HS-27A (cell line): ENCODE measurements at regions not wholly inside any gene's neighbourhood (a gene's known extent, or its start where the extent isn't known, plus 50 kb on each side); places are given as distances from the start of the nearest gene placed in this dataset.

Source experiments
- DNase-seq: peaks from one replicate; pipeline ENCODE4 v3.0.0-alpha.2; 2012; ENCODE audit warnings: low read depth, missing footprints

- DNase-seq, result no peak
Measured at GRCh38 chr3:74507691-74508090, 106.8 kb downstream of the CNTN3 start.

DNA sequence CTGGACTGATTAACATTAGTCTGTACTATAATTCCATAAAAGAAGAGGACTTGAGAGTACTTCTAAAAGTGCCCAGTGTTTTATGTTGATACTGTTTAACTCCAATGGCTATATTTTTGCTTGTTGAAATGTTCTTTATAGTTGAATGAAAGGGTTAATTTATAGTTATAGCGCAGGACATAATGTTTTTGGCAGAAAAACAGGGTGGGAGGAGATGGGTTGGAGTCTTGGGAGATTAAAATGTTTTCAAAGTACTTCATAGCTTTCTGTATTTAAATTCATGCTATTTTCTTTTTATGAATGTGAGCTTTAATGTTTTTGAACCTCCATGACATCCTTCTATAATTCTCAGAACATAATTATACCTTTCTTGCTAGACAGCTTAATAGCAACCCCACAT lies 108.2 kb downstream of the CNTN3 start:
- no peak for DNase-seq

- no peak for DNase-seq
Measured at GRCh38 chr3:74501007-74501406, 113.5 kb downstream of the CNTN3 start.

DNA sequence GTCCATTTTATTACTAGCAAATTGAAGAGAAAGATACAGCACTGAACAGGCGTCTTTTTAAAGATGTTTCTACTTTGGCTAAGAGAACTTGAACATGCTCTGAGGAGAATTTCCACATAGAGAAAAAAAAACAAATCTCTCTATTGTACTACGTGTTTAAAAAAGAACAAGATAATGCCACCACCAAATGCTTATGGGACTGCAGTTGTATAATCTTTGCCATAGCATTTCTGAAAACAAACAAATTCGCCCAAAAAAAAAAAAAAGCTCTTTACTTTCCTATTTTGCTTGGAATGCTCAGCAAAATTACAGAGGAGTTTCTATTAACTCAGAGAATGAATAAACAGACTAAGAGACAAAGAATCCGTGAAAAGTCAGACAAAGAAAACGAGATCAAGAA lies 114.2 kb downstream of the CNTN3 start:
- DNase-seq, result no peak

DNA sequence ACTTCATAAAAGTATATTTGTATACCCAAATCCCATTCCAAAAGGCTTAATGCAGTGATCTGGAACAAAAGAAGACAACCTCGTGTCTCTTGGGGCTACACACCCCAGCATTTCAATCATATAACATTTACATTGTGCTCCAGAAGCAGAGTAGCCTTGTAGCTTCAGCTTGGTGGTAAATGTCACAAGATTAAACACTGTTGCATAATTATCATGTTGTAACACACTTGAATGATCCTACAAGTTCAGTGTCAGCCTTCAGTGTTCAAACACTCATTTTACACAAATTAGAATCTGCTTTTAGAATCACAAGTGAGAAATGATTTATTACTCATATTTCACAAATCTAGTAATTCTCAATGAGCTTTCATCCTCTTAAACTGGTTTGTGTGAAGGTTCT lies 122.6 kb downstream of the CNTN3 start:
- DNase-seq, result no peak

DNA sequence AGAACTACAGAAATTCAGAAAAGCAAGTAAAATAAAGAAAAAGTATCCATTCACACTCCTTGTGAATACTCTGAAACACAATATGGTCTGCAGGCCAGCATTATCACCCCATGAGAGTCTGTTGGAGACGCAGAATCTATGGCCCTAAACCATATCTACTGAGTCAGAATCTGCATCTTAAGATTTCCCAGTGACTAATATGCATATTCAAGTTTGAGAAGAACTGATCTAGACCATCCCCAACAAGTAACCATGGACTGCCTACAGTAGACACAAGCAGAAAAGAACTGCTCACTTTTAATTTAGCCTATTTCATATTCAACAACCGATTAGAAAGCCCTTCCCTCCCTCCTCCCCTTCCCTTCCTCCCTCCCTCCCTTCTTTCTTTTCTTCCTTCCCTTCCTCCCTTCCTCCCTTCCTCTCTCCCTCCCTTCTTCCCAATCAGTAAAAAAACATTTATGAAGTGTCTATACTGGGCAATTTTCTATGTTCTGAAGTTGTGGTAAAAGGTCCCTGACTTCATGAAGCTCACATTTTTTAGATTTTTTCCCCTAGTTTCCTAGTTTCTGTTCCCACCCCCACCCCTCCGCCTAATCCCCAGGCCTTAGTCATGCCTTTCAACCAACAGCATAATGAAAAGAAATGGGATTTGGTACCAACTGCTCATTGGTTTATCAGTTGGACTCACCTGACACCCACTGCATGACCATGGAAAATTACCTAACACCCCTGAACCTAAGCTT lies 125.2 kb downstream of the CNTN3 start:
- no peak for DNase-seq

- no peak for DNase-seq
Measured at GRCh38 chr3:74479915-74480314, 134.5 kb downstream of the CNTN3 start.

GRCh38 chr3:74470313-74470712 lies 144.1 kb downstream of the CNTN3 start:
- DNase-seq, result no peak

DNA sequence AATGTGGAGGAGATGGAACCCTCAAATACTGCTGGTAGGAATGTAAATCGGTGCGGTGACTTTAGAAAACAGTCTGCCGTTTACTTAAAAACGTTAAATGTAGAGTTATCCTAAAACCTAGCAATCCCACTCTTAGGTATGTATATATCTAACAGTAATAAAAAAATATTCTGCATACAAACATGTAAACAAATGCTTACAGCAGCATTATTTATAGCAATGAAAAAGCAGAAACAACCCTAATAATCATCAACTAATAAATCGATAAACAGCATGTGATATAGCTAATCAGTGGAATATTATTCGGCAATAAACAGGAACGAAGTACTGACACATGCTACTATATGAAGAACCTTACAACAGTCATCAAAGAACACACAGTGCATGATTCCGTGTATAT lies 144.7 kb downstream of the CNTN3 start:
- DNase-seq, result no peak

- DNase-seq, result no peak
Measured at GRCh38 chr3:74469151-74469550, 145.3 kb downstream of the CNTN3 start.

GRCh38 chr3:74465715-74466410 lies 148.6 kb downstream of the CNTN3 start:
- no peak for DNase-seq

DNA sequence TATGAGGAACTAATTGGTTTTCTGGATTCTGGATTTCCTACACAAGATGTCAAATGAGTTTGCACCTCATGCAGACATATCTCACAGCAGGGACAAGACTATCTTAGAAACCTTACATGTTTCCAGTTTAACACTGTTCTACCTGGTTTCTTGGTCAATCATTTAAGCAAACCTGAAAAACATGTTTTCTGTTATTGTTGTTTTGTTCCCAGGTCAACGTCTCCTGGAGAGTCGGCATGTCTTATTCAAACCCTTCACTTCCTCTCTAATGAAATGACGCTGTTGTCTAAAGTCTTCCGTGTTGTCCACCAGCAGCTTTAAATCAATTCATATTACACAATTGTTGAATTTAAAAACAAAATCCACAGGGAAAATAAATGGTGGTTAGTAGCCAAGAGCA lies 150.9 kb downstream of the CNTN3 start:
- no peak for DNase-seq

GRCh38 chr3:74456166-74456565 lies 158.3 kb downstream of the CNTN3 start:
- no peak for DNase-seq

DNA sequence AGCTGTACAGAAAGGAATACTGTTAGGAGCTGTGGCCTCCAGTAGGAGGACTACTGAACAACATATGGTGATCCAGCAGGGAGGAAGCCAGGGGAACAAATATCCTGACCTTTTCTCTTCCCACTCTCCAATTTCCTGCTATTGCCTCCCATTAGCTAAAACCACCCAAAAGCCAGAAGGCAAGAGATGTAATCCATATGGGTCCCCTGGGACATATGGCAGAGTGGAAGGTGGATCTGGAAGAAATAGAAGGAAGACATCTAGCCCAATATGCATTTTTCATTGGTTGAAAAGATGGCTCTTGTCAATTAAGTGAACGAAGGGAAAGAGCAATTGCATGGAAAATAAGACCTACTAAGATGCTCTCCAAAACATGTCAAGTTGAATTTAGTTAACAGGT lies 167.2 kb downstream of the CNTN3 start:
- DNase-seq, result no peak

- DNase-seq, result no peak
Measured at GRCh38 chr3:74445541-74445940, 168.9 kb downstream of the CNTN3 start.

GRCh38 chr3:74443102-74443501 lies 171.4 kb downstream of the CNTN3 start:
- no peak for DNase-seq

DNA sequence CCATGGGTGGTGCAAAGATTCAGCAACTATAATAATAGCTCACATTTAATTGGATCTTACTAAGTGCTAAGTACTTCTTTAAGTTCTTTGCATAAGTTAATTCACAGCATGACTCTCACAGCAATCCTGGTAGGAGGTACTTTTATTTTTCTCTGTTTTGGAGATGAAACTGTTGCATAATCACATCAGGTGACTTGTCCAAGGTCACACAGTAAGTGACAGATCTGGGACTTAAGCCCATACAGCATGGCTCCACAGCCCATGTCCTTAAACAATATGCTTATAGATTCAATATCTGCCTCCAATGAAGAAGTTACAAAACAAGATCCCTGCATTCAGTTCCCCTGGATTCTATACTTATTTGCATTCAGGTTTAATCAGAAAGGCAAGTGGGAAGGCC lies 171.8 kb downstream of the CNTN3 start:
- no peak for DNase-seq

DNA sequence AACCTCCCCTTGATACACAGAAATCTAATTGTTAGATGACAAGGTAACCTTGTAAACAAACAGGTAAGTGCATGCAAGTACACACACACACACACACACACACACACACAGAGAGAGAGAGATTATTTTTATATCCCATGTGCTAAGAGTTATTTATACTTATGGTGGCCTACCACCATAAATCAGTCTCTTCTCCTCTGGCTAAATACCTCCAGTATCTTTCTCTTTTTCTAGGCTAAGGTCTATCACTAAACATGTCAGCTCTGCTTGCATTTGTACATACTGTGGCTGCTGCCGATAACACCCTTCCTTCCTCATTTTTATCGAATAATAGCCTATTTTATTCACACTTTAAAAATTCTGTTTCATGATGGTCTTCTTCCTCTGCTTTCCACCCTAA lies 172.4 kb downstream of the CNTN3 start:
- DNase-seq, result no peak

GRCh38 chr3:74436184-74436583 lies 178.3 kb downstream of the CNTN3 start:
- DNase-seq, result no peak

DNA sequence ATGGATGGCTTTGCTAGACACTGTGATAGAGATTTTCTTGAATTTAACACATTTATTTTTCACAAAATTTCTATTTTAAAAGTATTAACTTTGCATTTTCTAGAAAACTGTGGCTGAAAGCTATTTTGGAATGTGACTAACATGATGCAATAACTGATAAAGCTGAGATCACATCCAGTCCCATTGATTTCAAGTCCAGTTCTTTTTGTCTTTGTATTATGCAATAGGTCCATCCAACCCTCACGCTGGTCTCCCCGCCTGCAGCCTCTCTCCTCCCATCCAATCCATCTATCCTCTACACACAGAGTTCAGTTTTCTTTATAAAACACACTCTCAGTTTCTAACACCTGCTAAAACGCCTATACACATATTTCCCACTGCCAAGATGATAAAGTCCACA lies 178.8 kb downstream of the CNTN3 start:
- no peak for DNase-seq

DNA sequence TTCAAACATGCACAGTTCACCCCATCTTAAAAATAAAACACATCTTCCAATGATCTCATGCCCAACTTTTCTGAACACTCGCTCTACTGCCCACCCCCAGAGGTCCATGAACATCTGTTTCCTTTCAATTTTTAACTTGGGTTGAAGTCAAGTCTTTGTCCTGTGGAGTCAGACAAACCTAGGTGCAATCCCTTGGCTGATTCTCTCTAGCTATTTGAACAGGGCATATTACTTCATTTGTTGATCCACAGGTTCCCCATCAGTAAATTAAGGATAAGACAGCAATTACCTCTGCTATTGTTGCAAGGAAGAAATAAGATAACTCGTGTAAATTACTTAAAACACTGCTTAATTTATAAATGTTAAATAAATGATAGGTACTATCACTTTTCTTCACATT lies 180.1 kb downstream of the CNTN3 start:
- no peak for DNase-seq

GRCh38 chr3:74426571-74426970 lies 187.9 kb downstream of the CNTN3 start:
- DNase-seq, result no peak

DNA sequence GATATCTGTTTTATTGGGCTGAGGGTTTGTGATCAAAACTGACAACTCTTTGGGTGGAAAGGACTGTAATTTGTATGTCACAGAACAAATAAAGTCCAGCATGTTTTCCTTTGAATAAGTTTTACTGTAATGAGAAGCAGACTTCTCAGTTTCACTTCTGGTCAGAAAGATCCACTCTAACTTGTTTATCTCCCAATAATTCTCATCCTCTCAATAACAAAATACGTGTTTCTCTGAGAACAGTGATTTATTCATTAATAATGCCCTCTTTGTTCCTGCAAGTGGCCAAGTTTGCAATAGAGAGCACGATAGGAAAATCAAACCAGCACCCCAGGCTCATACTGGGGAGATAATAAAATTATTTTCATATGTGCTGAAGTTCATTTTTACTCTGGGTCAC lies 190.6 kb downstream of the CNTN3 start:
- no peak for DNase-seq

DNA sequence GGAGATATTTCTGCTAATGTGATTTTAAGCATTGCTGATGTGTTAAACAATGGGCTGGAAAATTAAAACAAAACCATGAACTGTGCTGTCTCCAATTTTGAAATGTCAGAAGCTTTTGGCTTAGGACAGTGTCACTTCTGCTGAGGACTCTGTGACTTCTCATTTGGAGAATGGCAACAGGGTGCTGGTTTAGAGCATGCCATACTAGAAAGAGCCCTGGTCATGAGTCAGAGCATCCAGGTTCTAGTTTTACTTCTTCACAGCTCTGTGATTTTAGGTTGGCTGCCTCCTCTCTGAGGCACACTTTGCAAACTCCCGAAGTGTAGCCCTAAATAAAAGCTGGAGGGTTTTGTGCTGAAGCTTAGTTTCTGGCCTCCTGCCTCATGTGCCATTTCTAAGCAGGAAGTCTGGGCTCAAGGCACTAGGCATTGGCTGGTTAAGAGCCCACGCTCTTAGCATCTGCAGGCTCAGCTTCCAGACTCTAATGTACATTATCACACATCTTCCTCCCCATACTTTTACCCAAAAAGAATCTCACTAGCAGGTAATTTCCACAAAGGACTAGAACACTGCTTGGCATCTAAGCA lies 193.8 kb downstream of the CNTN3 start:
- no peak for DNase-seq
